H7 (cell line): ENCODE measurements at regions not wholly inside any gene's neighbourhood (a gene's known extent, or its start where the extent isn't known, plus 50 kb on each side); places are given as distances from the start of the nearest gene placed in this dataset.

Source experiments
- DNase-seq: peaks from one replicate; pipeline ENCODE4 v3.0.0; 2012
- H3K27me3 ChIP-seq: 2 replicates; pipeline ENCODE4 v1.6.0; 2011; ENCODE audit warnings: mild to moderate bottlenecking, low read length; ENCODE audit not compliant: control insufficient read depth, insufficient read depth
- H3K36me3 ChIP-seq: replicated peaks from 2 replicates; pipeline ENCODE4 v1.5.1; 2011; ENCODE audit warnings: low read length; ENCODE audit not compliant: control insufficient read depth, insufficient read depth
- H3K4me3 ChIP-seq: 2 replicates; pipeline ENCODE4 v1.5.1; 2011; ENCODE audit warnings: low read depth, mild to moderate bottlenecking, control low read depth, low read length, moderate library complexity; ENCODE audit not compliant: insufficient read depth

GRCh38 chr2:239791526-239792404 lies 233.4 kb downstream of the NDUFA10 start:
- Histone ChIP-seq H3K4me3 (no peak overlapping the region), H3K27me3 (no peaks in the 10 kb centered on the region), H3K36me3 (no peaks in the 10 kb centered on the region)
- DNase-seq = no peak

- H3K36me3 ChIP-seq = no peaks in the 10 kb centered on the region
- no peaks in the 10 kb centered on the region for H3K27me3 ChIP-seq
- DNase-seq = no peak
Observed at GRCh38 chr2:239790721-239791120, 234.4 kb downstream of the NDUFA10 start.

GRCh38 chr2:239790313-239790712 lies 234.8 kb downstream of the NDUFA10 start:
- Histone ChIP-seq H3K36me3 (no peaks in the 10 kb centered on the region), H3K27me3 (no peaks in the 10 kb centered on the region), H3K4me3 (no peak overlapping the region)
- DNase-seq = no peak

More at GRCh38 chr2:239790721-239791120, 234.4 kb downstream of the NDUFA10 start:
- H3K4me3 ChIP-seq = no peak overlapping the region

- H3K36me3 ChIP-seq = no peaks in the 10 kb centered on the region
- H3K27me3 ChIP-seq = no peaks in the 10 kb centered on the region
- H3K4me3 ChIP-seq = no peak overlapping the region
- DNase-seq = no peak
Observed at GRCh38 chr2:239789711-239790110, 235.4 kb downstream of the NDUFA10 start.

- no peak overlapping the region for H3K4me3 ChIP-seq
- no peaks in the 10 kb centered on the region for H3K36me3 ChIP-seq
- DNase-seq = no peak
- no peaks in the 10 kb centered on the region for H3K27me3 ChIP-seq
Observed at GRCh38 chr2:239788576-239789098, 236.5 kb downstream of the NDUFA10 start.

GRCh38 chr2:239787538-239788050 lies 237.5 kb downstream of the NDUFA10 start:
- no peak overlapping the region for H3K4me3 ChIP-seq
- H3K36me3 ChIP-seq = no peaks in the 10 kb centered on the region
- no peak for DNase-seq
- no peaks in the 10 kb centered on the region for H3K27me3 ChIP-seq

GRCh38 chr2:239786791-239787190 lies 238.4 kb downstream of the NDUFA10 start:
- Histone ChIP-seq H3K4me3 (no peak overlapping the region), H3K27me3 (no peaks in the 10 kb centered on the region), H3K36me3 (no peaks in the 10 kb centered on the region)
- no peak for DNase-seq

DNA sequence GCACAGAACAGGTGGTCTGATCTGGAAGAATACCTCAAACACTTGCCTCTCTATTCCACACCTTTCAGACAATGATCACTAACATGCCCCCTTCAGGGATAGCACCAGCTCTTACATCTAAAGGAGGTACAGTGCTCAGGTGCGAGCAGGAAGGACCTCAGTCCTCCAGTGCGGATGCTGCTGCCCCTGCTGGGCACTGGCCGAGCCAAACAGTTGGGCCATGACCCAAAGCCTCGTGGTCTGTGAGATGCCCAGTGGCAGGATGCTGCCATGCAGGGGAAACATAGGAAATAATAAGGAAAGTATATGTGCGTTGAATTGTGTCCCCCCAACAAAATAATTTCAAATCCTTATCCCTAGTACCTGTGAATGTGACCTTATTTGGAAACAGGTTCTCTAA lies 243.7 kb downstream of the NDUFA10 start:
- DNase-seq = no peak
- Histone ChIP-seq H3K27me3 (no peaks in the 10 kb centered on the region; the same call in 1 of the 2 replicates), H3K36me3 (no peaks in the 10 kb centered on the region), H3K4me3 (no peak overlapping the region)

DNA sequence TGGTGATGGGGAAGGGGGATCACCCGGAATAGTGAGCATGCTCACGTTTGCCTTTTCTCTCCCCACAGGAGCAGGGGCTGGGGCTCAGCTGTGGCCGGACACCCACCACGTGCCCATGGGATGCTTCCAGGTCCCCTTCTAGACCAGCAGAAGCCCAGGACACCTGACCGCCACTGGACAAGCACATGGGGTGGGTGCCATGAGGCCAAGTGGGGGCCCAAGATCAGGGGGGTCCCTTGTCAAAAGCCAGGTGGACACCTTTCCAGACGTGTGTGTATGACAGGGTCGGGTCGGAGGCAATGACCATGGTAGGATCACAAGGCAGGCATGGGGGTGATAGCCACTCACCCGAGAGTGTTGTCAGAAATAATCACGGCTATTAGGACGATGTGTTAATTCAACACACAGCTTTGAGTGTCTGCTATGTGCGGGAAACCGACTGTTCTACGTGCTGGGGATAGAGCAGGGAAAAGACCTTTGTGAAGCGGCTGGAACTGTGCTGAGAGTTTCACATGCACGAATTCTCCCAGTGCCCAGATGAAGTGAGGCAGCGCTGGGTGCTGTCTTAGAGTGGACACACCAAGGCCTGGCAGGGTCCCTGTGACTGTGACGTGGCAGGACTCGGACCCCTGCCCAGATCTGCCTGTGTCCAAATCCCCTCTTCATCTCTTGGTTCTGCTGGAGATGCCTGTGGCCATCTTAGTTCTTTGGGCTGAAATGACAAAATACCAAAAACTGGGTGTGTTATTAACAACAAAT lies 244.7 kb downstream of the NDUFA10 start:
- no peak for DNase-seq
- Histone ChIP-seq H3K27me3 (no peaks in the 10 kb centered on the region; the same call in 1 of the 2 replicates), H3K4me3 (no peak overlapping the region), H3K36me3 (no peaks in the 10 kb centered on the region)

DNA sequence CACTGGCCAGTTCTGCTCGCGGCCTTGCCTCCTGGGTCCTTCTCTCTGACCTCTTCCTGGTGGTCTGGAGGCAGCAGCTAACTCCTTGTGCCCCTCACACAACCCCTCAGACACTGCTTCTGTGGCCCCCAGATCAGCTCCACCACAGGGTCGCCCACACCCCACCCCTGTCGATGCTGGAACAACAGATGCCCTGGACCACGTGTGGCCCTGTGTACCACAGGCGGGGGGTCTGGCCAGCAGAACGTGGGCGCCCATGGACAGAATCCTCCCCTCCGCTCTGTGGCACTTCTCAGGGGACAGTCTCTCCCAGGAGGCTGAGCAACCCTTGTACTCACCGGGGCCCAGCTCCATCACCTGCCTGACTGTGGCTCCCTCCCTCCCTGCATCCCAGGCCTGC lies 245.6 kb downstream of the NDUFA10 start:
- no peak for DNase-seq
- no peak overlapping the region for H3K4me3 ChIP-seq
- no peaks in the 10 kb centered on the region; the same call in 1 of the 2 replicates for H3K27me3 ChIP-seq
- no peaks in the 10 kb centered on the region for H3K36me3 ChIP-seq

GRCh38 chr2:239778861-239779558 lies 246.1 kb downstream of the NDUFA10 start:
- DNase-seq = no peak
- H3K27me3 ChIP-seq = no peaks in the 10 kb centered on the region; the same call in 1 of the 2 replicates

GRCh38 chr2:239778042-239778851 lies 246.9 kb downstream of the NDUFA10 start:
- Histone ChIP-seq H3K36me3 (no peaks in the 10 kb centered on the region), H3K27me3 (no peaks in the 10 kb centered on the region; the same call in 1 of the 2 replicates), H3K4me3 (no peak overlapping the region)
- no peak for DNase-seq

More at GRCh38 chr2:239778861-239779558, 246.1 kb downstream of the NDUFA10 start:
- Histone ChIP-seq H3K4me3 (no peak overlapping the region), H3K36me3 (no peaks in the 10 kb centered on the region)

- no peak for DNase-seq
- Histone ChIP-seq H3K36me3 (no peaks in the 10 kb centered on the region), H3K4me3 (no peak overlapping the region), H3K27me3 (no peaks in the 10 kb centered on the region; the same call in 1 of the 2 replicates)
Observed at GRCh38 chr2:239777219-239777618, 247.9 kb downstream of the NDUFA10 start.
